ENCODE measurements at regions not wholly inside any gene's neighbourhood (a gene's known extent, or its start where the extent isn't known, plus 50 kb on each side); places are given as distances from the start of the nearest gene placed in this dataset.

DNA sequence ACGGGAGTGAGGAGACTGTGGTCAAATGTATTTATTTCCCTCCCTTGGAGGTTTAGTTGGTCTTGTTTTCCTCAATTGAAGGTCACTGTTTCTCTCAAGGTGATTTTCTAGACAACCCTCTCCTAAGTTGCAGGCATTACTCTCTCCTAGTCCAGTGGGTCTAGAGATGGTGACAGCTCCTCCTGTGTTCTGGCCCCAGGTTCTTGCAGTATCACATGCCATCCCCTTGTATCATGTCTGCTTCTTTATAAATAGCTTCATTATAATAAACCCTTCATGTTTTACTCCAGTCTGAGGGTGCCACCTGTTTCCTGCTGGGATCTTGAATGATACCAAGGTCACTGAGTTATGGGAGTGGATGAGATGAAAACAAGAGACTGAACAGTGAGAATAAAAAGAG is 208.0 kb upstream of the KCNN2 start:
- no peaks in the 10 kb centered on the region for H3K9me3 ChIP-seq (ENCODE audit: control insufficient read depth, insufficient read depth, low read length)
- H3K27ac ChIP-seq (ENCODE audit: low read depth, low read length), result no peak overlapping the region
- H3F3A ChIP-seq (ENCODE audit: control insufficient read depth, insufficient read depth), result no peaks in the 10 kb centered on the region
- H3K4me2 ChIP-seq (ENCODE audit: low read length), result no peak overlapping the region
- no peaks in the 10 kb centered on the region for H4K20me1 ChIP-seq (ENCODE audit: control insufficient read depth, insufficient read depth, low read depth, low read length)
- H3K4me1 ChIP-seq (ENCODE audit: control insufficient read depth, low read length), result no peaks in the 10 kb centered on the region
- TF ChIP-seq CTCF (IDR thresholded peaks at IDR 0.05; ENCODE audit: low read depth, low read length, poor library complexity, severe bottlenecking) (no peak), EZH2phosphoT487 (IDR thresholded peaks at IDR 0.05; ENCODE audit: borderline replicate concordance, low read length) (no peak)
- H3K79me2 ChIP-seq (ENCODE audit: control insufficient read depth, low read length), result no peaks in the 10 kb centered on the region
- H3K27me3 ChIP-seq (ENCODE audit: control insufficient read depth, low read length), result no peaks in the 10 kb centered on the region
- no peaks in the 10 kb centered on the region for H3K9me2 ChIP-seq (replicated peaks; ENCODE audit: control insufficient read depth, low read length)
- no peak overlapping the region for H3K4me3 ChIP-seq (ENCODE audit: low read length)
- no peaks in the 10 kb centered on the region for H3K36me3 ChIP-seq (ENCODE audit: control insufficient read depth, low read length)

DNA sequence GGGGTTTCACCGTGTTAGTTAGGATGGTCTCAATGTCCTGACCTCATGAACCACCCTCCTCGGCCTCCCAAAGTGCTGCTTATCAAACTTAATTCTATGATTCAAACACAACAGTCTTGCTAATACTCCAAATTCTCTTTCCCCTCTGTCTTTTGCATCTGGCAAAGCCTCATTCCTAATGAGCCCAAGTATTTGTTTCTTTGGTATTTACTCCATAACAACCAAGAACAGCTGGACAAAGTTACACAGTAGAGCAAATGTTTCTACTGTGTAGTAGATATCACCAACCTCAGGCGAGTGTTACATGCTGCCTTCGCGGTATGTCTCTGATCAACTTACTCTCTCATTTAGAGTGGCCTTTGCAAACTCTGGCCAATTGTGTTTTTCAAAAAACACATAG is 195.8 kb upstream of the KCNN2 start:
- Histone ChIP-seq H3F3A (ENCODE audit: control insufficient read depth, insufficient read depth) (no peaks in the 10 kb centered on the region), H3K27ac (ENCODE audit: low read depth, low read length) (no peak overlapping the region), H3K4me2 (ENCODE audit: low read length) (no peak overlapping the region), H3K9me3 (ENCODE audit: control insufficient read depth, insufficient read depth, low read length) (no peaks in the 10 kb centered on the region), H3K79me2 (ENCODE audit: control insufficient read depth, low read length) (no peaks in the 10 kb centered on the region), H3K4me1 (ENCODE audit: control insufficient read depth, low read length) (no peaks in the 10 kb centered on the region), H3K27me3 (ENCODE audit: control insufficient read depth, low read length) (no peaks in the 10 kb centered on the region), H4K20me1 (ENCODE audit: control insufficient read depth, insufficient read depth, low read depth, low read length) (no peaks in the 10 kb centered on the region), H3K36me3 (ENCODE audit: control insufficient read depth, low read length) (no peaks in the 10 kb centered on the region), H3K9me2 (replicated peaks; ENCODE audit: control insufficient read depth, low read length) (no peaks in the 10 kb centered on the region), H3K4me3 (ENCODE audit: low read length) (no peak overlapping the region)
- TF ChIP-seq CTCF (IDR thresholded peaks at IDR 0.05; ENCODE audit: low read depth, low read length, poor library complexity, severe bottlenecking) (no peak), EZH2phosphoT487 (IDR thresholded peaks at IDR 0.05; ENCODE audit: borderline replicate concordance, low read length) (no peak)

DNA sequence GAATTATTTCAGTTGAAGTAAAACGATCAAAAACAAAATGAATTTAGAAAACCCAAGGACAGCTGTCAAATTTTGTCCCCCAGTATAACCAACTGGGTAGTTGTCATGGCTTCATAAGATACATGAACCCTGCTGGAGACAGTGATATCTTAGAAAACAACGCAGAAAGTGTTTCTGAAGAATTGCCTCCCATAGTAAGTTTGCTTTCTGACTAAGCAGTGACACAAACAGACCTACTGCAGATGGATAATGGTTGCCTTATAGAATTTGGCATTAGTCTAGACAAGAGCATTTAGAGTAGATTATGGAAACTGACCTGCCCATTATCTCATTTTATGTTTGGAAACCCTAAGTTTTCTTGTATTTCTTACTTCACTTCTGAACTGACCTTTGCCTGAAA is 187.7 kb upstream of the KCNN2 start:
- Histone ChIP-seq H3K4me3 (ENCODE audit: low read length) (no peak overlapping the region), H3K36me3 (ENCODE audit: control insufficient read depth, low read length) (no peaks in the 10 kb centered on the region), H3K79me2 (ENCODE audit: control insufficient read depth, low read length) (no peaks in the 10 kb centered on the region), H4K20me1 (ENCODE audit: control insufficient read depth, insufficient read depth, low read depth, low read length) (no peaks in the 10 kb centered on the region), H3F3A (ENCODE audit: control insufficient read depth, insufficient read depth) (no peaks in the 10 kb centered on the region), H3K27me3 (ENCODE audit: control insufficient read depth, low read length) (no peaks in the 10 kb centered on the region), H3K4me1 (ENCODE audit: control insufficient read depth, low read length) (no peaks in the 10 kb centered on the region), H3K27ac (ENCODE audit: low read depth, low read length) (no peak overlapping the region), H3K4me2 (ENCODE audit: low read length) (no peak overlapping the region), H3K9me3 (ENCODE audit: control insufficient read depth, insufficient read depth, low read length) (no peaks in the 10 kb centered on the region), H3K9me2 (replicated peaks; ENCODE audit: control insufficient read depth, low read length) (no peaks in the 10 kb centered on the region)
- no peak for TF ChIP-seq EZH2phosphoT487 (IDR thresholded peaks at IDR 0.05; ENCODE audit: borderline replicate concordance, low read length)
- TF ChIP-seq CTCF (IDR thresholded peaks at IDR 0.05; ENCODE audit: low read depth, low read length, poor library complexity, severe bottlenecking), result no peak

GRCh38 chr5:114174837-114175236 is 187.0 kb upstream of the KCNN2 start:
- Histone ChIP-seq H3K36me3 (ENCODE audit: control insufficient read depth, low read length) (no peaks in the 10 kb centered on the region), H3K9me2 (replicated peaks; ENCODE audit: control insufficient read depth, low read length) (no peaks in the 10 kb centered on the region), H3K4me3 (ENCODE audit: low read length) (no peak overlapping the region), H3K27ac (ENCODE audit: low read depth, low read length) (no peak overlapping the region), H3F3A (ENCODE audit: control insufficient read depth, insufficient read depth) (no peaks in the 10 kb centered on the region), H3K4me1 (ENCODE audit: control insufficient read depth, low read length) (no peaks in the 10 kb centered on the region), H3K79me2 (ENCODE audit: control insufficient read depth, low read length) (no peaks in the 10 kb centered on the region), H3K27me3 (ENCODE audit: control insufficient read depth, low read length) (no peaks in the 10 kb centered on the region), H4K20me1 (ENCODE audit: control insufficient read depth, insufficient read depth, low read depth, low read length) (no peaks in the 10 kb centered on the region), H3K4me2 (ENCODE audit: low read length) (no peak overlapping the region), H3K9me3 (ENCODE audit: control insufficient read depth, insufficient read depth, low read length) (no peaks in the 10 kb centered on the region)
- TF ChIP-seq EZH2phosphoT487 (IDR thresholded peaks at IDR 0.05; ENCODE audit: borderline replicate concordance, low read length), result no peak
- no peak for TF ChIP-seq CTCF (IDR thresholded peaks at IDR 0.05; ENCODE audit: low read depth, low read length, poor library complexity, severe bottlenecking)
